Aorta (tissue), 5 donors: ENCODE measurements at regions not wholly inside any gene's neighbourhood (a gene's known extent, or its start where the extent isn't known, plus 50 kb on each side); places are given as distances from the start of the nearest gene placed in this dataset.

Experiments used
- ATAC-seq: fragments of 200-7000 bp; cut with Tn5 transposase; one replicate; pipeline ENCODE4 v1.9.1; 2022; ENCODE audit warnings: moderate library complexity; ENCODE audit not compliant: low FRiP score
- DNase-seq, 2 donors: peaks; one replicate each; pipeline ENCODE4 v3.0.0-alpha.2; 2020
- H3K27ac ChIP-seq, 2 donors: one replicate each; pipeline ENCODE4 v1.5.1; 2013; ENCODE audit warnings: low read length in 2 of 2, mild to moderate bottlenecking in 2 of 2, moderate library complexity in 2 of 2, control low read depth in 1 of 2, inconsistent platforms in 1 of 2, low read depth in 1 of 2
- H3K27me3 ChIP-seq, 2 donors: one replicate each; pipeline ENCODE4 v1.6.1; 2013; ENCODE audit warnings: control low read depth in 1 of 2, low read length in 1 of 2, mild to moderate bottlenecking in 1 of 2, moderate library complexity in 1 of 2; ENCODE audit not compliant: insufficient read depth in 2 of 2, control insufficient read depth in 1 of 2
- H3K36me3 ChIP-seq, 2 donors: one replicate each; pipeline ENCODE4 v1.6.1; 2013; ENCODE audit warnings: control low read depth in 1 of 2, low read length in 1 of 2, mild to moderate bottlenecking in 1 of 2; ENCODE audit not compliant: insufficient read depth in 2 of 2, control insufficient read depth in 1 of 2
- H3K4me1 ChIP-seq, 2 donors: one replicate each; pipeline ENCODE4 v1.6.1; 2013; ENCODE audit warnings: low read length in 2 of 2, control low read depth in 1 of 2, mild to moderate bottlenecking in 1 of 2, moderate library complexity in 1 of 2; ENCODE audit not compliant: insufficient read depth in 2 of 2, control insufficient read depth in 1 of 2
- H3K4me3 ChIP-seq, 2 donors: one replicate each; pipeline ENCODE4 v1.5.1; 2013; ENCODE audit warnings: low read length in 2 of 2, control low read depth in 1 of 2, mild to moderate bottlenecking in 1 of 2
- H3K9me3 ChIP-seq: one replicate; pipeline ENCODE4 v1.6.1; 2013; ENCODE audit warnings: mild to moderate bottlenecking, low read length; ENCODE audit not compliant: control insufficient read depth
- WGBS, 2 donors: extraction: QIAGEN DNeasy Blood & Tissue Kit; methylation state at CpG; one replicate each; pipeline ENCODE4 v1.1.7; 2013; 5-methylcytosine and 5-hydroxymethylcytosine counted together
- intact Hi-C, 2 donors: fragments of 100-400 bp; cut with DNase I; formaldehyde crosslinking; loops; one replicate each; pipeline versions ENCODE4 v1.14.2 to v1.15.0; 2022
- donor health status: healthy with polysubstance abuse.
- donor health status: Bipolar disorder and iron deficiency.
- donor health status: DM: no; HTN: no; CAD: no.
- donor health status: DM: no; HTN: no; CAD: no.
- donor health status: DM: yes; HTN: yes; CAD: no.

DNA sequence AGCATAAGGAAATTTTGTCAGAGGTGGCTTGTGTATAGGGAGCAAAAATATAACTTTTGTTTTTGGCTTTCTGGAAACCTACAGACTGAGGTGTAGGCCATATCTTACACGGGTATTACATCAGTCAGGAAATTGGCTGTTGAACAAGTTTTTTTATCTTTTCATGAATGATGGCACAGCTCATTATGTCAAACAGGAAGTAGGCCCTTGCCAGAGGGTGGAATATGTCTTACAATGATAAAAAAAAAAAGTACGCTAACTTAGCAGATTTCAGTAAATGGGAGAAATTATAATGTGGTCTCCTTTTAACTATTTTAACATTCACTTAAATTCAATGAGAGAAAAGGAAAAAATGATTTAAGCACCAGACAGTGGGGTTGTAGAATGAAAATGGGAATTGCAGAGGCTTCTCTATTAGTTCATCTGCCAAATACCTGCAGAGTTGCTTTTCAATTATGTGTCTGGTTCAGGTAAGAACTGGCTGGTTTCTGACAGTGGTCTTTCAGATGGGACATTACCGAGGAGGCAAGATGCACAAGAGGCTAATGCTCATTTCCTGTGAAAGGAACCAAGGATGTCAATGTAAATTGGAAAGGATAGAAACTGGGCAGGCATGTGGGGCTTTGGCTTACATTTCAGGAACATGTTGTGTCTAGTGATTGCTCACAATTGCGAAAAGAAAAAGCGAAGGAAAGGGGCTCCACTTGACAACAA, 169.9 kb downstream of the NNT start:
- H3K9me3 ChIP-seq, result no peaks in the 10 kb centered on the region
- H3K27me3 ChIP-seq, result no peaks in the 10 kb centered on the region
- WGBS, 2 donors, result 72 to 76% methylated on average over 5 of the region's 5 CpGs
- H3K36me3 ChIP-seq, result no peaks in the 10 kb centered on the region
- DNase-seq, result no peak
- no peak for ATAC-seq
- H3K4me3 ChIP-seq, result no peak overlapping the region
- H3K4me1 ChIP-seq, result peaks cover 0 to 6% of the 10 kb centered on the region in 2 donors
- intact Hi-C loops, result no loop called here
- H3K27ac ChIP-seq, result no peak overlapping the region

GRCh38 chr5:43772458-43772763, 169.4 kb downstream of the NNT start:
- Histone ChIP-seq H3K27me3 (no peaks in the 10 kb centered on the region), H3K27ac (no peak overlapping the region), H3K36me3 (no peaks in the 10 kb centered on the region), H3K4me1 (peaks cover 0 to 6% of the 10 kb centered on the region in 2 donors), H3K9me3 (no peaks in the 10 kb centered on the region), H3K4me3 (no peak overlapping the region)
- DNase-seq (no peak), ATAC-seq (no peak)
- WGBS, 2 donors, result 76 to 80% methylated on average over 1 of the region's 1 CpG
- intact Hi-C loops, result no loop called here

- 94 to 96% methylated on average over 3 of the region's 3 CpGs for WGBS, 2 donors
- H3K27ac ChIP-seq, result no peak overlapping the region
- H3K4me3 ChIP-seq, result no peak overlapping the region
- ATAC-seq (no peak), DNase-seq (no peak)
- H3K4me1 ChIP-seq, result peaks cover 0 to 6% of the 10 kb centered on the region in 2 donors
- H3K27me3 ChIP-seq, result no peaks in the 10 kb centered on the region
- no peaks in the 10 kb centered on the region for H3K36me3 ChIP-seq
- H3K9me3 ChIP-seq, result no peaks in the 10 kb centered on the region
- intact Hi-C loops, result no loop called here
Observed at GRCh38 chr5:43771611-43772031, 168.6 kb downstream of the NNT start.

DNA sequence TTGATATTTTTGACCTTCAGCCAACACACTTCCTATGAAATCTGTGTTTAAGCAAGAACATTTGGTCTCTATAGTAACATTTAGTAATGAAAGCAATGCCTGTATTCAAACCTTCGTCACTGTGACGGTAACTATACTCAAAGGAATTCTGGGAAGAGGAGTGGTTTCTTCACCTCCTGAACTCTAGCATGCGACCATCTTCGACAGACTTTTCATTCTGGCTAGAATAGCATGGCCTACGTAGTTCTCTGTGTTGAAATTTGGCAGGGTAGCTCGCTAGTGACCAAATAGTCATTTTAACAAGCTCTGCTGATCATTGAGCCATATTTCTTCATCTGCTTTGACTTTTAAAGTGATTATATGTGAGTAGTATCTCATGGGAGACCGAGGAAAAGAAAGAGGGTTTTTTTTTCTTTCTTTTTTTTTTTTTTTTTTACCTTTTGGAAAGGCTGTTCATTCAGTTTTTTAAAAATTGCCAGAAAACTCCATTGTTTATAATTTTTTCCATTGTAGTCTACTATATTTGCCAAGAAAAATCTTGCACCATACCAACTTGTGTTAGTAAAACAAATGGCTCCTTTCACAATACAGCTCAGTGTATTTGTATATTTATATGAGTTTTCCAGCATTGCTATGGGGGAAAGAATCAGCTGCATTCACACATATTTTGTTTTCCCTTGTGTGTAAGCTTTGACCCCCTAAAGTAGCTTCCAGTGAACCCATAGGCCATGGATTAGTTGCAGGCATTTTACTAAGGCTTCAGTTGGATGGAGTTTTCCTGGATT, 166.8 kb downstream of the NNT start:
- H3K4me1 ChIP-seq, result peaks cover 0 to 6% of the 10 kb centered on the region in 2 donors
- H3K27me3 ChIP-seq, result no peaks in the 10 kb centered on the region
- no peaks in the 10 kb centered on the region for H3K36me3 ChIP-seq
- DNase-seq (peak in 1 of 2 donors; percentile 42), ATAC-seq (peak; percentile 92)
- H3K27ac ChIP-seq, result no peak overlapping the region
- intact Hi-C loops, result no loop called here
- 11 to 14% methylated on average over 7 of the region's 7 CpGs for WGBS, 2 donors
- H3K9me3 ChIP-seq, result no peaks in the 10 kb centered on the region
- H3K4me3 ChIP-seq, result no peak overlapping the region
